ENCODE measurements at regions not wholly inside any gene's neighbourhood (a gene's known extent, or its start where the extent isn't known, plus 50 kb on each side); places are given as distances from the start of the nearest gene placed in this dataset.
"Not testable (repeated sequence)": the region's sequence is repeated elsewhere in the genome, so short reads cannot be mapped to it uniquely, and the experiment has no call there.

- ChIA-PET POLR2A (interaction anchor here (0.6 kb wide), 1 partner anchor 751 kb away, joined by 3 read pairs; no protein-coding TSS in a partner anchor), CTCF (no interaction called here)
- no peak overlapping the region for H3K4me3 ChIP-seq (ENCODE audit: low read depth, low read length)
- no peak for TF ChIP-seq CTCF (IDR thresholded peaks at IDR 0.05; ENCODE audit: insufficient read depth, low read length, missing control alignments)
- DNase-seq (ENCODE audit: low read depth, low spot score), result no peak
Measured at GRCh38 chr3:106514431-106514830, 645.6 kb upstream of the CBLB start.

GRCh38 chr3:106518516-106518915, 649.7 kb upstream of the CBLB start:
- no peak for TF ChIP-seq CTCF (IDR thresholded peaks at IDR 0.05; ENCODE audit: insufficient read depth, low read length, missing control alignments)
- ChIA-PET CTCF (interaction anchor here (1.0 to 1.3 kb wide), 2 partner anchors 9 to 23 kb away, joined by 3 to 4 read pairs; no protein-coding TSS in a partner anchor), POLR2A (no interaction called here)
- no peak for DNase-seq (ENCODE audit: low read depth, low spot score)
- H3K4me3 ChIP-seq (ENCODE audit: low read depth, low read length), result no peak overlapping the region

- CTCF ChIA-PET, result no interaction called here
- no peak for DNase-seq (ENCODE audit: low read depth, low spot score)
- no peak overlapping the region for H3K4me3 ChIP-seq (ENCODE audit: low read depth, low read length)
- no peak for TF ChIP-seq CTCF (IDR thresholded peaks at IDR 0.05; ENCODE audit: insufficient read depth, low read length, missing control alignments)
- POLR2A ChIA-PET, result no interaction called here
Measured at GRCh38 chr3:106522397-106522796, 653.6 kb upstream of the CBLB start.

GRCh38 chr3:106528932-106529331, 660.1 kb upstream of the CBLB start:
- POLR2A ChIA-PET, result no interaction called here
- CTCF ChIA-PET, result no interaction called here
- DNase-seq (ENCODE audit: low read depth, low spot score), result no peak
- no peak overlapping the region for H3K4me3 ChIP-seq (ENCODE audit: low read depth, low read length)
- TF ChIP-seq CTCF (IDR thresholded peaks at IDR 0.05; ENCODE audit: insufficient read depth, low read length, missing control alignments), result no peak

- no peak overlapping the region for H3K4me3 ChIP-seq (ENCODE audit: low read depth, low read length)
- DNase-seq (ENCODE audit: low read depth, low spot score), result no peak
- CTCF ChIA-PET, result no interaction called here
- TF ChIP-seq CTCF (IDR thresholded peaks at IDR 0.05; ENCODE audit: insufficient read depth, low read length, missing control alignments), result no peak
- POLR2A ChIA-PET, result no interaction called here
Measured at GRCh38 chr3:106529738-106530137, 660.9 kb upstream of the CBLB start.

- POLR2A ChIA-PET, result no interaction called here
- no peak for TF ChIP-seq CTCF (IDR thresholded peaks at IDR 0.05; ENCODE audit: insufficient read depth, low read length, missing control alignments)
- H3K4me3 ChIP-seq (ENCODE audit: low read depth, low read length), result no peak overlapping the region
- DNase-seq (ENCODE audit: low read depth, low spot score), result no peak
- CTCF ChIA-PET, result no interaction called here
Measured at GRCh38 chr3:106530367-106530766, 661.6 kb upstream of the CBLB start.

- H3K4me3 ChIP-seq (ENCODE audit: low read depth, low read length); DNase-seq (ENCODE audit: low read depth, low spot score); CTCF ChIA-PET; POLR2A ChIA-PET: not testable (repeated sequence)
Measured at GRCh38 chr3:106531771-106532329, 663.0 kb upstream of the CBLB start.

All from AG04449 (cell line).